ENCODE measurements at regions not wholly inside any gene's neighbourhood (a gene's known extent, or its start where the extent isn't known, plus 50 kb on each side); places are given as distances from the start of the nearest gene placed in this dataset.

- TF ChIP-seq CTCF (IDR thresholded peaks at IDR 0.05; ENCODE audit: insufficient read depth, low read length, poor library complexity, severe bottlenecking) (no peak), EZH2phosphoT487 (conservative IDR thresholded peaks at IDR 0.05; ENCODE audit: low read length) (no peak)
Measured at GRCh38 chr5:167688341-167689130, 602.9 kb upstream of the WWC1 start.

Measured in SU-DHL-6 (cell line).